ENCODE measurements at regions not wholly inside any gene's neighbourhood (a gene's known extent, or its start where the extent isn't known, plus 50 kb on each side); places are given as distances from the start of the nearest gene placed in this dataset.
"Not testable (repeated sequence)": the region's sequence is repeated elsewhere in the genome, so short reads cannot be mapped to it uniquely, and the experiment has no call there.

- no peak for DNase-seq
Observed at GRCh38 chr18:5720132-5720531, 175.2 kb downstream of the TMEM200C start.

- DNase-seq, result no peak
Observed at GRCh38 chr18:5717256-5717655, 173.5 kb upstream of the EPB41L3 start.

- DNase-seq, result no peak
Observed at GRCh38 chr18:5710676-5711075, 166.9 kb upstream of the EPB41L3 start.

GRCh38 chr18:5710235-5710634 lies 166.4 kb upstream of the EPB41L3 start:
- no peak for DNase-seq

GRCh38 chr18:5709476-5710095 lies 165.8 kb upstream of the EPB41L3 start:
- DNase-seq, result no peak

GRCh38 chr18:5707586-5707985 lies 163.8 kb upstream of the EPB41L3 start:
- no peak for DNase-seq

GRCh38 chr18:5705393-5705792 lies 161.6 kb upstream of the EPB41L3 start:
- DNase-seq, result no peak

GRCh38 chr18:5704847-5705246 lies 161.1 kb upstream of the EPB41L3 start:
- no peak for DNase-seq

GRCh38 chr18:5702016-5702415 lies 158.2 kb upstream of the EPB41L3 start:
- not testable (repeated sequence) for DNase-seq

- DNase-seq, result no peak
Observed at GRCh38 chr18:5693699-5694294, 150.0 kb upstream of the EPB41L3 start.

- no peak for DNase-seq
Observed at GRCh38 chr18:5678779-5679406, 135.1 kb upstream of the EPB41L3 start.

GRCh38 chr18:5678278-5678677 lies 134.5 kb upstream of the EPB41L3 start:
- no peak for DNase-seq

- no peak for DNase-seq
Observed at GRCh38 chr18:5673616-5674015, 129.8 kb upstream of the EPB41L3 start.

- no peak for DNase-seq
Observed at GRCh38 chr18:5669585-5669984, 125.8 kb upstream of the EPB41L3 start.

- no peak for DNase-seq
Observed at GRCh38 chr18:5668087-5668715, 124.4 kb upstream of the EPB41L3 start.

GRCh38 chr18:5667356-5667755 lies 123.6 kb upstream of the EPB41L3 start:
- DNase-seq, result no peak

GRCh38 chr18:5662586-5663090 lies 118.8 kb upstream of the EPB41L3 start:
- no peak for DNase-seq

GRCh38 chr18:5661179-5661578 lies 117.4 kb upstream of the EPB41L3 start:
- DNase-seq, result no peak

- DNase-seq, result no peak
Observed at GRCh38 chr18:5653802-5654201, 110.0 kb upstream of the EPB41L3 start.

GRCh38 chr18:5651736-5652135 lies 107.9 kb upstream of the EPB41L3 start:
- DNase-seq, result no peak

GRCh38 chr18:5649439-5649838 lies 105.6 kb upstream of the EPB41L3 start:
- no peak for DNase-seq

- no peak for DNase-seq
Observed at GRCh38 chr18:5646739-5647138, 102.9 kb upstream of the EPB41L3 start.
